GM21423 (cell line): ENCODE measurements at regions not wholly inside any gene's neighbourhood (a gene's known extent, or its start where the extent isn't known, plus 50 kb on each side); places are given as distances from the start of the nearest gene placed in this dataset.

Experiments used
- ATAC-seq: cut with Tn5 transposase; IDR thresholded peaks from one replicate; pipeline ENCODE4 v1.9.1; 2021; ENCODE audit warnings: mild to moderate bottlenecking, moderate library complexity; ENCODE audit not compliant: unreplicated experiment

GRCh38 chr3:135706758-135707375 lies 258.7 kb upstream of the PPP2R3A start:
- ATAC-seq, result no peak

- ATAC-seq, result no peak
Measured at GRCh38 chr3:135719449-135719848, 246.1 kb upstream of the PPP2R3A start.

GRCh38 chr3:135728007-135728721 lies 237.4 kb upstream of the PPP2R3A start:
- no peak for ATAC-seq

- ATAC-seq, result no peak
Measured at GRCh38 chr3:135731546-135731945, 234.0 kb upstream of the PPP2R3A start.

GRCh38 chr3:135736740-135737139 lies 228.8 kb upstream of the PPP2R3A start:
- no peak for ATAC-seq

GRCh38 chr3:135739779-135740178 lies 225.7 kb upstream of the PPP2R3A start:
- ATAC-seq, result no peak

GRCh38 chr3:135740211-135740610 lies 225.3 kb upstream of the PPP2R3A start:
- no peak for ATAC-seq

GRCh38 chr3:135740751-135741150 lies 224.8 kb upstream of the PPP2R3A start:
- no peak for ATAC-seq

- no peak for ATAC-seq
Measured at GRCh38 chr3:135751991-135752390, 213.5 kb upstream of the PPP2R3A start.

- ATAC-seq, result no peak
Measured at GRCh38 chr3:135752851-135753250, 212.7 kb upstream of the PPP2R3A start.

GRCh38 chr3:135753506-135753905 lies 212.0 kb upstream of the PPP2R3A start:
- ATAC-seq, result no peak

GRCh38 chr3:135755330-135756105 lies 210.0 kb upstream of the PPP2R3A start:
- ATAC-seq, result no peak

GRCh38 chr3:135756106-135756668 lies 209.3 kb upstream of the PPP2R3A start:
- ATAC-seq, result no peak

GRCh38 chr3:135757421-135757820 lies 208.1 kb upstream of the PPP2R3A start:
- ATAC-seq, result no peak

GRCh38 chr3:135758961-135759360 lies 206.6 kb upstream of the PPP2R3A start:
- ATAC-seq, result no peak

- no peak for ATAC-seq
Measured at GRCh38 chr3:135759651-135760050, 205.9 kb upstream of the PPP2R3A start.

- ATAC-seq, result no peak
Measured at GRCh38 chr3:135760581-135760980, 204.9 kb upstream of the PPP2R3A start.

- ATAC-seq, result no peak
Measured at GRCh38 chr3:135762188-135762856, 203.2 kb upstream of the PPP2R3A start.

GRCh38 chr3:135766115-135766514 lies 199.4 kb upstream of the PPP2R3A start:
- ATAC-seq, result no peak

GRCh38 chr3:135771760-135772159 lies 193.8 kb upstream of the PPP2R3A start:
- no peak for ATAC-seq

- no peak for ATAC-seq
Measured at GRCh38 chr3:135779024-135779423, 186.5 kb upstream of the PPP2R3A start.
